Osteocyte (in vitro differentiated cells): ENCODE measurements at regions not wholly inside any gene's neighbourhood (a gene's known extent, or its start where the extent isn't known, plus 50 kb on each side); places are given as distances from the start of the nearest gene placed in this dataset.

ENCODE experiments used
- DNase-seq: peaks from one replicate; pipeline ENCODE4 v3.0.0; 2021; ENCODE audit warnings: mixed read lengths; ENCODE audit not compliant: unreplicated experiment; ENCODE audit errors: extremely low spot score
- H3K27ac Mint-ChIP-seq: one replicate; pipeline ENCODE4 v1.8.0; 2021; ENCODE audit warnings: mild to moderate bottlenecking, mixed read lengths; ENCODE audit not compliant: unreplicated experiment
- H3K27me3 Mint-ChIP-seq: one replicate; pipeline ENCODE4 v1.8.0; 2021; ENCODE audit warnings: mixed read lengths; ENCODE audit not compliant: unreplicated experiment
- H3K36me3 Mint-ChIP-seq: one replicate; pipeline ENCODE4 v1.8.0; 2021; ENCODE audit warnings: mixed read lengths; ENCODE audit not compliant: unreplicated experiment
- H3K4me1 Mint-ChIP-seq: one replicate; pipeline ENCODE4 v1.8.0; 2021; ENCODE audit warnings: mixed read lengths; ENCODE audit not compliant: unreplicated experiment
- H3K4me3 Mint-ChIP-seq: one replicate; pipeline ENCODE4 v1.8.0; 2021; ENCODE audit warnings: mild to moderate bottlenecking, moderate library complexity, mixed read lengths; ENCODE audit not compliant: unreplicated experiment
- H3K9me3 Mint-ChIP-seq: one replicate; pipeline ENCODE4 v1.8.0; 2021; ENCODE audit warnings: mixed read lengths; ENCODE audit not compliant: unreplicated experiment
- CTCF ChIP-seq: fragments of 200-600 bp; sonication (generic); IDR thresholded peaks from 2 replicates; pipeline ENCODE4 v1.5.0; 2021; ENCODE audit warnings: antibody characterized with exemption, mild to moderate bottlenecking, moderate library complexity

DNA sequence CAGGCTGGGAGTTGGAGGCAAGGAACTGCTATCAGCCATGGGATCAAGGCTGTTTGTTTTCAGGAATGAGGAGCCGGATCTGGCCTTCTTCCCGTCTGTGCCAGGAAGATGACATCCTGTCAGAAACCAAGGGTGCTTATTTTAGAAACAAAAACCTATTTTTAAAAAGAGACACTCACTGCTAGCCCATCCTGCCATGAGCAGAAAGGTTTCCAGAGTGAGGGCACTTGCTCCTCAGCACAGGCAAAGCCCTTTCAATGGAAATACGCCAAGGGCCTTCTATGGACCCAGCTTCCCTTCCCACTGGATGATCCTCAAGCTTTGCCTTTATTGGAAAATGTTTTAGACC lies 132.6 kb upstream of the FSTL4 start:
- Mint-ChIP-seq H3K36me3 (no peaks in the 10 kb centered on the region), H3K4me1 (no peaks in the 10 kb centered on the region), H3K27ac (no peak overlapping the region), H3K27me3 (no peaks in the 10 kb centered on the region), H3K4me3 (no peak overlapping the region), H3K9me3 (no peaks in the 10 kb centered on the region)
- TF ChIP-seq CTCF: no peak
- no peak for DNase-seq

DNA sequence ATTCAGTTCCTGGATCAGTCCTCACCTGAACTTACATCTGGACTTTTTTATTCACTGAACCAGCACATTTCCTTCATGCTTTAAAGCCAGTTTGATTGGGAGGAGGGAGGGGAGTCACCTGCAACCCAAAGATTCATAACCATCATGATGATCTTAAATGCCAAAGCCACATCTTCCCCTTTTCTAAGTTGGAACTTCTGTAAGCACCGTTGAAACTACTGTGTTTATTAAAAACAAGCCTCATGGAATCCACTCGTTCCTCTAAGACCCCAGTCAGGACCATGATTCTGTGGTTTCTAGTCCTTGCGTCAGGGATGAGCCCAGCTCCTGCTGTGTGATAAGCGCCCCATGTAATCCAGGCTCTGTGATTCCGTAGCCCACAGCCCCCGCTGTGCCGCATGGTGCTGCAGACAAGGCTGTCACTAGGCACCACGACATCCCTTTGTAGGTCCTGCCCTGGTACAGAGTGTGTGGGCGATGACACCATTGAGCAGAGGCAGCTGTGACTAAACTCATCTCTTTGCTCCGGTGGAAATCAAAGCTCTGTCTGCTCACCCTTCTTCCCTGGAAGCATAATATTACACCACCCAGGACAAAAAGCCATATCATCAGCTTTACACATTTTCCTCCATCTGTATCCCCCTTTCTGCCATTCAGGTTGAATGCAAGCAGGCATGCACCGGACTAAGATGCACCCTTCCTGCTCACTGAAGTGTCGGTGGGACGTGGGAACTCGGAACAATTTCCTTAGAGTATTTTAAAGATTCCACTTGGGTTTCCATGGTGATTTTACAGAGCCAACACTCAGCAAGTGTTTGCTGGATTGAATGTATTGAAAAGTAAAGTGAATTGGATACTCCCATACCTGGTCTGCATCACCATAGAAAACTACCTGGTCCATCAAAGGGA lies 132.0 kb upstream of the FSTL4 start:
- no peaks in the 10 kb centered on the region for H3K36me3 Mint-ChIP-seq
- H3K27ac Mint-ChIP-seq: no peak overlapping the region
- no peak overlapping the region for H3K4me3 Mint-ChIP-seq
- TF ChIP-seq CTCF: no peak
- H3K4me1 Mint-ChIP-seq: no peaks in the 10 kb centered on the region
- H3K27me3 Mint-ChIP-seq: no peaks in the 10 kb centered on the region
- DNase-seq: no peak
- no peaks in the 10 kb centered on the region for H3K9me3 Mint-ChIP-seq

- H3K4me3 Mint-ChIP-seq: no peak overlapping the region
- no peaks in the 10 kb centered on the region for H3K9me3 Mint-ChIP-seq
- no peaks in the 10 kb centered on the region for H3K4me1 Mint-ChIP-seq
- H3K36me3 Mint-ChIP-seq: no peaks in the 10 kb centered on the region
- no peaks in the 10 kb centered on the region for H3K27me3 Mint-ChIP-seq
- no peak for TF ChIP-seq CTCF
- H3K27ac Mint-ChIP-seq: no peak overlapping the region
- peak; percentile 60 for DNase-seq
Measured at GRCh38 chr5:133742431-133742988, 130.2 kb upstream of the FSTL4 start.

- no peak for TF ChIP-seq CTCF
- Mint-ChIP-seq H3K27me3 (no peaks in the 10 kb centered on the region), H3K4me1 (no peaks in the 10 kb centered on the region), H3K9me3 (no peaks in the 10 kb centered on the region), H3K4me3 (no peak overlapping the region), H3K27ac (no peak overlapping the region), H3K36me3 (no peaks in the 10 kb centered on the region)
- DNase-seq: peak; percentile 51
Measured at GRCh38 chr5:133741818-133742355, 129.5 kb upstream of the FSTL4 start.

GRCh38 chr5:133741396-133741795 lies 129.1 kb upstream of the FSTL4 start:
- no peak for TF ChIP-seq CTCF
- Mint-ChIP-seq H3K27ac (no peak overlapping the region), H3K4me1 (no peaks in the 10 kb centered on the region), H3K36me3 (no peaks in the 10 kb centered on the region), H3K9me3 (no peaks in the 10 kb centered on the region), H3K4me3 (no peak overlapping the region), H3K27me3 (no peaks in the 10 kb centered on the region)
- DNase-seq: peak; percentile 70
